ENCODE measurements at regions not wholly inside any gene's neighbourhood (a gene's known extent, or its start where the extent isn't known, plus 50 kb on each side); places are given as distances from the start of the nearest gene placed in this dataset.
"Not testable (repeated sequence)": the region's sequence is repeated elsewhere in the genome, so short reads cannot be mapped to it uniquely, and the experiment has no call there.

DNA sequence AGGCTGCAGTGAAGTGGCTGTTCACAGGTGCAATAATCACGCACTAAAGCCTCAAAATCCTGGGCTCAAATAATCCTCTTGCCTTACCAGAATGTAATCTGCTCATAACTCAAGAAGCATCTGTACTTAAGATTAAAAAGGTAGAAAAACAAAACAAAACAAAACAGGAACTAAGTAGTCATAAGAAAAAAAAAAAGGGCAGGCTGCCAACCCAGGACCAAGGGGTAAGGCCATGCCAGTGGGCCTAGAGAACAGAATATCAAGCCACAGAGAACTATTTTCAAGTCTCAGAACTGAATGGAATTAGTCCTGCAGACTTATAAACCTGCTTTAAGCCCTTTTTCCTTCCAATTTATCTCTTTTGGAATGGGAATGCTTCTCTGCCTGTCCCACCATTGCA lies 64.8 kb upstream of the TBC1D3K start:
- H3K27me3 ChIP-seq = no peaks in the 10 kb centered on the region
- H3K27ac ChIP-seq = no peak overlapping the region
- H3K4me3 ChIP-seq = no peak overlapping the region
- H3K36me3 ChIP-seq = no peaks in the 10 kb centered on the region
- H3K9me3 ChIP-seq (replicated peaks) = no peaks in the 10 kb centered on the region
- DNase-seq = no peak
- H3K4me1 ChIP-seq = no peaks in the 10 kb centered on the region

DNA sequence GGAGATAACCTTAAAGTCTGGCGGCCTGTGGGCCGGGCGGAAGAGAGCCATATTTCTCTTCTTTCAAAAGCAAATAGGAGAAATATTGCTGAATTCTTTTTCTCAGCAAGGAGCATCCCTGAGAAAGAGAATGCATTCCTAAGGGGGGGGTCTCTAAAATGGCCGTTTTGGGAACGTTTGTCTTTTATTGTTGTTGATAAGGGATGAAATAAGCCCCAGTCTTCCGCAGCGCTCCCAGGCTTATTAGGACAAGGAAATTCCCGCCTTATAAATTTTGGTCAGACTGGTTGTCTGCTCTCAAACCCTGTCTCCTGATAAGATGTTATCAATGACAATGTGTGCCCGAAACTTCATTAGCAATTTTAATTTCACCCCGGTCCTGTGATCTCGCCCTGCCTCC lies 65.8 kb upstream of the TBC1D3K start:
- not testable (repeated sequence) for H3K27me3 ChIP-seq; H3K9me3 ChIP-seq (replicated peaks); H3K36me3 ChIP-seq; H3K4me3 ChIP-seq; DNase-seq; H3K27ac ChIP-seq; H3K4me1 ChIP-seq

DNA sequence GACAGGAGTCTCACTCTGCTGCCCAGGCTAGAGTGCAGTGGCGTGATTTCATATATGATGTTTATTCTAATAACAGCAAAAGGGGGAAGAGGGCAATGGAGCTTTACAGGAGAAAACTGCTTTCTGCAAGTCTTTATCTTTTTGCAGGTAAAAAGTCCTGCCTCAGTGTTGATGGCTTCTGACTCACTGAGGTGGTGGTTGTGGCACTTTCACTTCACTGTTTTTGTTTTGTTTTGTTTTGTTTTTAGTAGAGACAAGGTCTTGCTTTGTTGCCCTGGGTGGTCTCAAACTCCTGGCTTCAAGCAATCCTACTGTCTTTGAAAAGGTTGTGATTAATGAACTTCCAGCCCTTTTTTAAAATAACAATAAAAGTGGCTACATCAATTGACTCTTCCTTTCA lies 68.0 kb upstream of the TBC1D3K start:
- Histone ChIP-seq H3K9me3 (replicated peaks) (no peaks in the 10 kb centered on the region), H3K4me3 (no peak overlapping the region), H3K36me3 (no peaks in the 10 kb centered on the region), H3K27ac (no peak overlapping the region), H3K4me1 (no peaks in the 10 kb centered on the region), H3K27me3 (no peaks in the 10 kb centered on the region)
- DNase-seq = no peak

DNA sequence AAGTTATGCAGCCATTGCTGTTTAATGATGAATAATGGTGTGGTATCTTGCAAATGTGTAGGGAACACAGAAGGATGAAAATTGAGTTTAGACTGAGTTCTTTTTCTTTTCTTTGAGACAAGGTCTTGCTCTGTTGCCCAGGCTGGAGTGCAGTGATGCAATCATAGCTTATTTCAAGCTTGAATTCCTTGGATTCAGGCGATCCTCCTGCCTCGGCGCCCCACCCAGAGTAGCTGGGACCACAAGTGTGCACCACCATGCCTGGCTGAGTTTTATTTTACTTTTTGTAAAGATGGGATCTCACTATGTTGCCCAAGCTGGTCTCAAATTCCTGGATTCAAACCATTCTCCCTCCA lies 74.6 kb upstream of the TBC1D3K start:
- H3K36me3 ChIP-seq = no peaks in the 10 kb centered on the region
- no peaks in the 10 kb centered on the region for H3K4me1 ChIP-seq
- H3K27me3 ChIP-seq = no peaks in the 10 kb centered on the region
- H3K27ac ChIP-seq = no peak overlapping the region
- H3K9me3 ChIP-seq (replicated peaks) = no peaks in the 10 kb centered on the region
- no peak overlapping the region for H3K4me3 ChIP-seq
- no peak for DNase-seq

DNA sequence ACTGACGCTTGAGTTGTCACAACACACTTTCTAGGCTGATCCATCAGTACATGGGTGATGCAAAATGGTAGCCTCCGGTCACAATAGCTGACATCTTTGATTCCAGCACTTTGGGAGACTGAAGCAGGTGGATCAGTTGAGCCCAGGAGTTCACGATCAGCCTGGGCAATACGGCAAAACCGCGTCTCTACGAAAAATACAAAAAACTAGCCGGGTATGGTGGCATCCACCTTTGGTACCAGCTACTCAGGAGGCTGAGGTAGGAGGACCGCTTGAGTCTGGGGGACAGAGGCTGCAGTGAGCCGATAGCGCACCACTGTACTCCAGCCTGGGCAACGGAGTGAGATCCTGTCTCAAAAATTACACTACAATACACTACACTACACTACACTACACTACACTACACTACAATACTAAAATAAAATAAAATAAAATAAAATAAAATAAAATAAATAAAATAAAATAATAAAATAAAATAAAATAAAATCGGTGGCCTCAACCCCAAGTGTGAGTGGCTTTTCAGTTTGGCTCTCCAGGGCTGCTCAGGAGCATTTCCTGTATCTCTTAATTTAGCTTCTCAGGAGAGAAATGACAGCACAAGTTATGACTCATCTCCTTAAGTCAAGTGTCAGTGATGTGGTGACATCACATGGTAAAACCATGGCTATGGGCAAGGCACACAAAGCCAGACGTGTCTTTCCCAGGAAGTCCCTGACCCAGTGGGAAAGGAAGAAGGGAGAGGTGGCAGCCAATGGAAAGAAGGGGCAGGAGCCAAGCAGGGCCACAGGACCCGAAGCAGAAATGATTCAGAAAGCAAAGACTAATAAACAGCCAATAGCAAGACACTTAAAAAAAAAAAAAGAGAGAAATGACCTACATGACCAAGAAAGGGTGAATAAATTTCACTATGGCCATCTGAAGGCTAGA lies 75.3 kb upstream of the TBC1D3K start:
- no peak overlapping the region for H3K27ac ChIP-seq
- no peaks in the 10 kb centered on the region for H3K9me3 ChIP-seq (replicated peaks)
- H3K4me3 ChIP-seq = no peak overlapping the region
- no peaks in the 10 kb centered on the region for H3K36me3 ChIP-seq
- H3K4me1 ChIP-seq = no peaks in the 10 kb centered on the region
- DNase-seq = peak; percentile 11 to 25
- H3K27me3 ChIP-seq = no peaks in the 10 kb centered on the region

DNA sequence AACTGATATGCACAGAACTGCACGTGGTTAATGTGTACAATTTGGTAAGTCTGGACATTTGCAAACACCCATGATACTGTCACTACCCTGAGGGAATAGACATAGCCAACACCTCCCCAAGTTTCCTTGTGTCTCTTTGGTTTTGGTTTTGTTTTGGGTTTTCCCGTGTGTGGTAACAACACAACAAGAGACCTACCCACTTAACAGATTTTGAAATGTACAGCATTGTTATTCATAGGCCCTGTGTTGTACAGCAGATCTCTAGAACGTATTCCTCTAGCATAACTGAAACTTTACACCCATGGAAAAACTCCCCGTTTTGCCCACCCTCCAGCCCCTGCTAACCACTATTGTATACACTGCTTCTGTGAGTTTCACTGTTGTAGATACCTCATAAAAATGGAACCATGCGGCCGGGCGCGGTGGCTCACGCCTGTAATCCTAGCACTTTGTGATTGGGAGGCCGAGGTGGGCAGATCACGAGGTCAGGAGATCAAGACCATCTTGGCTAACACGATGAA lies 76.3 kb upstream of the TBC1D3K start:
- Histone ChIP-seq H3K36me3 (no peaks in the 10 kb centered on the region), H3K4me1 (no peaks in the 10 kb centered on the region), H3K27ac (no peak overlapping the region), H3K9me3 (replicated peaks) (no peaks in the 10 kb centered on the region), H3K27me3 (no peaks in the 10 kb centered on the region), H3K4me3 (no peak overlapping the region)
- no peak for DNase-seq

DNA sequence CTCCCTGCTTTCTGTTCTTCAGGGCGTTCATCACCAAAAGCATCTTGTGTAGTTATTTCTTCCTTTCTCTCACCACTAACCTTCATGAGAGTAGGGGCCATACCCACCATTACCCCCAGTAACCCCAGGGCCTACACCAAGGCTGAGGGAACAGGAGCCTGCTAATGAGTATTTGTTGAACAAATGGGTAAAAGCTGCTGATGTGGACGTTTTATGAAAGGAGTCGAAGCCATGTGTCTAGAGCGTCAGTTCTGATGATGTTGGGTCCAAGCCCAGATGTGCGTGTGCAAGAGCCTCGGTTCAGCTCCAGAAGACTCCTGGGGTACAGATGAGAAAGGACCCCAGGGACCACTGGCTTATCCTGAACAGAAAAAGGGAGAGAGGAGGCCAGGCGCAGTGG lies 77.1 kb upstream of the TBC1D3K start:
- H3K9me3 ChIP-seq (replicated peaks) = no peaks in the 10 kb centered on the region
- no peaks in the 10 kb centered on the region for H3K27me3 ChIP-seq
- H3K4me3 ChIP-seq = no peak overlapping the region
- no peak for DNase-seq
- no peaks in the 10 kb centered on the region for H3K36me3 ChIP-seq
- no peak overlapping the region for H3K27ac ChIP-seq
- H3K4me1 ChIP-seq = no peaks in the 10 kb centered on the region

DNA sequence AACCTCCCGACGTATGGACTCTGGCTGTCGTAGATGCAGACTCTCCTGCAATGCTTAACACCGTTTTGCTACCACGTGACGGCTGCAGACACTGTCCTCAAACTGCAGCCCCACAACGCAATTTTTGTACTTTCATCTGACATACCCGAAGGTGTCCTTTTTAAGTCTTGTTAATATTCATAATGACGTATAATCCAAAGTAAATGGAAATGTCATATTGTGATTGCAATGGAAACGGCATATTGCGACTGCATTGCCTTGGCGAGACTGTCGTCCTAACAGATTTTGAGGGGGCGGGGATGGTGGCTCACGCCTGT lies 79.3 kb upstream of the TBC1D3K start:
- H3K9me3 ChIP-seq (replicated peaks) = no peaks in the 10 kb centered on the region
- H3K27ac ChIP-seq = no peak overlapping the region
- DNase-seq = no peak
- no peaks in the 10 kb centered on the region for H3K36me3 ChIP-seq
- H3K4me1 ChIP-seq = no peaks in the 10 kb centered on the region
- H3K27me3 ChIP-seq = no peaks in the 10 kb centered on the region; the same call in 1 of the 2 replicates
- H3K4me3 ChIP-seq = no peak overlapping the region

DNA sequence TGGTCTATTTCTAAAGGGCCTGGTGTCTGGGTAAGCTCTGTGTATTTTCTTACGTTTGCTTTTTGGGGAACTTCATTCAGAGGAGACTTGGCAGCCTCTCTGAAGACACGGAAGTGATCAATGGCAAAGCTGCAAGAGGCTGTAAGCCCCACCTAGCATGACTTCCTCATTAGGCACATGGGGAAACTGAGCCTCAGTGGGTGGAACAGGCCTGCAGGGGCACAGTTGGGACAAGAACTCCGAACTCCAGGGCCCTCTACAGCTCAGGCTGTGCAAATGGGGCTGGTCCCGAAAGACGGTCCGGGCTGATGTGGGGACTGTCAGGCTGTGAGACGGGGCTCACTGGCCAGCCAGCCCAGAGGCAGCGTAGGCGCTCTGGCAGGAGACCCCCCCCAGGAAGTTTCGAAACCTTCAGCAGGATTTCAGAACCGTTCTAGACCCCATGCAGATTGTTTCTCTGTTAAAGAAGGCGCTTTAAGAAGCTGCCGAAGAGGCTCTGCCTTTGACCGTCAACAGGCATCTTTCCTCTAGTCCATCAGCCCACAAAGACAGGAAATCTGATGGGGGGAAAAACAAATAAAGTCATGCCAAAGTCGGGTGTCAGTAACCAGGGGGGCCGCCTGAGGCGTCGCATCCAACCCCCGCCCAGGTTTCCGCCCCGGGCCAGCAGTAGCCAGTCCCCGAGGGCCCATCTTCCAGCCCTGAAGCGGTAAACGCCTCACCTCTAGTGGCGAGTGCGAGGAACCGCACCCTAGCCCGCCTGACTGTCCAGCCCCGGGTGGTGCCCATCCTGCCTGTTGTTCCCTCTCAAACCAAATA lies 79.8 kb upstream of the TBC1D3K start:
- H3K27ac ChIP-seq = no peak overlapping the region
- no peaks in the 10 kb centered on the region for H3K36me3 ChIP-seq
- H3K27me3 ChIP-seq = peaks cover 4% of the 10 kb centered on the region; the same call in 1 of the 2 replicates
- H3K4me3 ChIP-seq = no peak overlapping the region
- DNase-seq = no peak
- no peaks in the 10 kb centered on the region for H3K9me3 ChIP-seq (replicated peaks)
- H3K4me1 ChIP-seq = no peaks in the 10 kb centered on the region

DNA sequence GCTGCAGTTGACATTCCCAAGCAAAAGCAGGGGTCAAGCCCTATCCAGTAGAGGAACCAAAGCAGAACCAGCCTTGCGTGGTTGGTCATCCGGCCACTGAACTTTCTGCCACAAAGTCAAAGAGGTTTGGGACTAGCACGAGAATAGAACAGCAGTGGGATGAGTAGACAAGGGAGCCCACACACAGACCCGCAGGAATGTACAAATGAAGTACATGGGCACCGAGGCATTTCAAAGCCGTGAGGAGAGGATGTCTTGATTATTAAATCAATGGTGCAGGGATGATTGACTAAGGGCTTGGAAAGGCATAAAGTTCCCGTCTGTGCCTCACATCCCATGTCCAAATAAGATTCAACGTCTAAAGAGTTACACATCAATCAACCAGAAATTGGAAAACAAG lies 81.8 kb upstream of the TBC1D3K start:
- no peak for DNase-seq
- H3K4me1 ChIP-seq = no peaks in the 10 kb centered on the region
- H3K4me3 ChIP-seq = no peak overlapping the region
- H3K27me3 ChIP-seq = peaks cover 4% of the 10 kb centered on the region; the same call in 1 of the 2 replicates
- H3K27ac ChIP-seq = no peak overlapping the region
- no peaks in the 10 kb centered on the region for H3K9me3 ChIP-seq (replicated peaks)
- no peaks in the 10 kb centered on the region for H3K36me3 ChIP-seq

DNA sequence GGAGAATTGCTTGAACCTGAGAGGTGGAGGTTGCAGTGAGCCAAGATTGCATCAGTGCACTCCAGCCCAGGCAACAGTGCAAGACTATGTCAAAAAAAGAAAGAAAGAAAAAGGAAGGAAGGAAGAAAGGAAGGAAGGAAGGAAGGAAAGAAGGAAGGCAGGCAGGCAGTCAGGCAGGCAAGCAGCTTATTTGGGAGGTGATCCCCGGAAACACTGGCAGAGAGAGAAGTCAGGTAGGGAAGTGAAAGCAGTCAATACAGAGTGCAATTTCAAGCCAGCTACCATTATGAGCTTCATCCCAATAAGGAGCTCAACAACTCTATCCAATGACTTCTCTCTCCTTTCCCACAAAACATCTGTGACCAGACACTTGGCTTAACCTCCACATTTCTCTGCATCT lies 83.0 kb upstream of the TBC1D3K start:
- H3K27me3 ChIP-seq = peaks cover 7% of the 10 kb centered on the region; the same call in 1 of the 2 replicates
- no peak for DNase-seq
- H3K4me3 ChIP-seq = no peak overlapping the region
- H3K9me3 ChIP-seq (replicated peaks) = no peaks in the 10 kb centered on the region
- H3K4me1 ChIP-seq = no peaks in the 10 kb centered on the region
- H3K36me3 ChIP-seq = no peaks in the 10 kb centered on the region
- no peak overlapping the region for H3K27ac ChIP-seq

DNA sequence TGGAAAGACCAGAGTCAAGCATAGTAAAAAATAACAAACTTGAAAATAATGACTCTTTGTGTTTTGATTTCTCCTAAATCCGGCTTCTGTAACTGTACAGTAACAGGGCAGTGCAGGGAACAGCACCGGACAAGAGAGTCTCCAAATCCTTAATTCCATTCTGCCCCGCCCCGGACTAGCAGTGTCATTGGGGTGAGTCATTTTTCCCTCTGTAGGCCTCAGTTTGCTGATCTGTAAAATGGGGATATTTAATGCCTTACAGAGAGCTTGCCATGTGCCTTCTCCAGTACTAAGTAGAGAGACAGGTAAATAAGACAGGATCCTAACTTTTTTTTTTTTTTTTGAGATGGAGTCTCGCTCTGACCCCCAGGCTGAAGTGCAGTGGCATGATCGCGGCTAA lies 83.6 kb upstream of the TBC1D3K start:
- DNase-seq = no peak
- H3K4me1 ChIP-seq = no peaks in the 10 kb centered on the region
- no peak overlapping the region for H3K27ac ChIP-seq
- H3K36me3 ChIP-seq = no peaks in the 10 kb centered on the region
- no peak overlapping the region for H3K4me3 ChIP-seq
- H3K9me3 ChIP-seq (replicated peaks) = no peaks in the 10 kb centered on the region
- peaks cover 7% of the 10 kb centered on the region; the same call in 1 of the 2 replicates for H3K27me3 ChIP-seq

DNA sequence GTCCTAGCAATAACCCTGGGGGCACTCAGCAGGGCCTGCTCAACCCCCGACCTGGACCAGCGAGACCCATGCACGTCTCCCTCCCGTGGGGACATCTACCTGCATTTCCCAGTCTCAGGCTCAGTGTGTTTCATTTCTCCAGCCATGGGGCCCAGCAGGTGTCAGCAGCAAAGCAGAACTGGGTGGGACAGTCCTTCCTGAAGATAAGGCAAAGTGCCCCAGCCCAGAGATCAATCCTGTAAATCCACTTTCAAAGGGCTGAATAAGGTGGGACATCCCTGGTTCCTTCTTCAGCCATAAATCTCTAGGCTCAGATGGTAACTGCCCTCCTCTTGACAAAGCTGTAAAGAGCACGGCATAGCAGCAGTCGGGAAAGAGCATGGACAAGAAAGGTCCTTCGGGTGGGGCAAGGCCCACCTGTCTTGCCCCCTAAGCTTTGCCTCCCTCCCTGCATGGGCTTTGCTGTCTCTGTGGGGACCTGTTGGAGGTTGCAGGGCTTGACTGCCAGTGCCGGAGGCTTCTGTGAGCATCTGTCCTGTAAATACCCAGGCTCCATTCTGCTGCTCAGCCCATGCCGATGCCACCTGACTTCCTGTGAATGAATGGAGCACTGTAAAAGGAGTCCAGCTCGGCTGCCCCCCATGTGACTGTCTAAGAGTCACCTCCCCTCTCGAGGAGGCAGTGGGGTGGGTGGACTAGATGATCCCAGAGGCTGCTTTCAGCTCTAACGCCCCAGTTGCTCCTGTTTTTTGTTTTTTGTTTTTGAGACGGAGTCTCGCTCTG lies 84.8 kb upstream of the TBC1D3K start:
- DNase-seq = no peak
- Histone ChIP-seq H3K27me3 (peaks cover 7% of the 10 kb centered on the region; the same call in 1 of the 2 replicates), H3K27ac (no peak overlapping the region), H3K36me3 (no peaks in the 10 kb centered on the region), H3K9me3 (replicated peaks) (no peaks in the 10 kb centered on the region), H3K4me1 (no peaks in the 10 kb centered on the region), H3K4me3 (no peak overlapping the region)

DNA sequence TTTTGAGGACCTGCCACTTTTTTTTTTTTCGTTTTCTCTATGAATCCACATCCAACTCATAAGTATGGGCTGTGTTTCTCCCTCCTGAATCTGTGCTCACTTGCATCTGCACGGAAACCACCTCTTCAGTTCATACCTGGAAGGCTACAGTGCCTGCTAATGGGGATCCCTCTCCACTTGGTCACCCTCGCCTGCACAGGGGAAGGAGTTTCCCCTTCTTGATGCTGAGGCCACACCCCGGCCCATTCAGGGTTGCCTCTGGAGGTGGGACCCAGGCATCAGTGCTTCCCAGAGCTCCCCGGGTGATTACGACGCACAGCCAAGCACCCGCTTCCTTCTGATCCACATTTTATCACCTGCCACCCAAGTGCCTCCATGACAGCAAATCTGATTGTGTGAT lies 85.9 kb upstream of the TBC1D3K start:
- no peak for DNase-seq
- Histone ChIP-seq H3K27me3 (peaks cover 7% of the 10 kb centered on the region; the same call in 1 of the 2 replicates), H3K4me3 (no peak overlapping the region), H3K27ac (no peak overlapping the region), H3K36me3 (no peaks in the 10 kb centered on the region), H3K9me3 (replicated peaks) (no peaks in the 10 kb centered on the region), H3K4me1 (no peaks in the 10 kb centered on the region)

DNA sequence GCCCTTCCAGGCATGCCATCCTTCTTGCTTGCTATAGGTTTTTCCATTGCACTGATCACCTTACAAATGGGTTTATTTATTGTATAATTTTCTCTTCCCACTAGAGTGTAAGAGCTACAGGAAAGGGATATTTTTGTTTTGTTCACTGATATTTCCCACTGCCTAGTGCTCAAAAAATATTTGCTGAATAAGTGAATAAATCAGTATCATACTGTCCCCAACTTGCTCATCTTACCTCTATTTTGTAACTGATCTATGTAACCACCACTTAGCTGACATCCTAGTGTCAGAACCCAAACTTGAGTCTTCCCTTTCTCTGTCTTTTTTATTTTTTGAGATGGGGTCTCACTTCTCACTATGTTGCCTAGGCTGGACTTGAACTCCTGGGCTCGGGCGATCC lies 87.6 kb upstream of the TBC1D3K start:
- no peak overlapping the region for H3K4me3 ChIP-seq
- peaks cover 7% of the 10 kb centered on the region; the same call in 1 of the 2 replicates for H3K27me3 ChIP-seq
- no peak overlapping the region for H3K27ac ChIP-seq
- H3K4me1 ChIP-seq = no peaks in the 10 kb centered on the region
- no peaks in the 10 kb centered on the region for H3K36me3 ChIP-seq
- no peak for DNase-seq
- no peaks in the 10 kb centered on the region for H3K9me3 ChIP-seq (replicated peaks)
